Smooth muscle cell (in vitro differentiated cells): ENCODE measurements at regions not wholly inside any gene's neighbourhood (a gene's known extent, or its start where the extent isn't known, plus 50 kb on each side); places are given as distances from the start of the nearest gene placed in this dataset.

Experiments
- DNase-seq: peaks from one replicate; lab custom pipeline; 2025; ENCODE audit not compliant: unreplicated experiment; lab: John Stamatoyannopoulos, UW
- H2AFZ ChIP-seq: fragments of 200-600 bp; sonication (generic); 2 replicates; pipeline ENCODE4 v1.6.0; 2016; ENCODE audit warnings: antibody characterized with exemption, low read depth, mild to moderate bottlenecking
- H3F3A ChIP-seq: fragments of 200-600 bp; sonication (generic); 2 replicates; pipeline ENCODE4 v1.6.0; 2017; ENCODE audit warnings: antibody characterized with exemption, low read depth
- H3K27ac ChIP-seq: fragments of 200-600 bp; sonication (generic); 2 replicates; pipeline ENCODE4 v1.5.1; 2016; ENCODE audit warnings: low read depth, mild to moderate bottlenecking
- H3K27me3 ChIP-seq: fragments of 200-600 bp; sonication (generic); 2 replicates; pipeline ENCODE4 v1.6.1; 2016; ENCODE audit warnings: low read depth, mild to moderate bottlenecking
- H3K36me3 ChIP-seq: fragments of 200-600 bp; sonication (generic); 2 replicates; pipeline ENCODE4 v1.5.1; 2016; ENCODE audit warnings: low read depth
- H3K4me1 ChIP-seq: fragments of 200-600 bp; sonication (generic); 2 replicates; pipeline ENCODE4 v1.5.1; 2016; ENCODE audit warnings: low read depth
- H3K4me2 ChIP-seq: fragments of 200-600 bp; sonication (generic); 2 replicates; pipeline ENCODE4 v1.6.0; 2016; ENCODE audit warnings: mild to moderate bottlenecking
- H3K4me3 ChIP-seq: fragments of 200-600 bp; sonication (generic); 2 replicates; pipeline ENCODE4 v1.5.1; 2016; ENCODE audit warnings: mild to moderate bottlenecking
- H3K79me2 ChIP-seq: fragments of 200-600 bp; sonication (generic); 2 replicates; pipeline ENCODE4 v1.6.0; 2016; ENCODE audit warnings: low read depth, mild to moderate bottlenecking
- H3K9ac ChIP-seq: fragments of 200-600 bp; sonication (generic); 2 replicates; pipeline ENCODE4 v1.6.0; 2016; ENCODE audit warnings: low read depth
- H3K9me3 ChIP-seq: fragments of 200-600 bp; sonication (generic); replicated peaks from 2 replicates; pipeline ENCODE4 v1.5.1; 2016; ENCODE audit warnings: low read depth
- H4K20me1 ChIP-seq: fragments of 200-600 bp; sonication (generic); 2 replicates; pipeline ENCODE4 v1.6.0; 2016; ENCODE audit warnings: low read depth
- CTCF ChIP-seq: fragments of 200-600 bp; sonication (generic); IDR thresholded peaks from 2 replicates; pipeline ENCODE4 v1.5.1; 2017; ENCODE audit warnings: borderline replicate concordance, mild to moderate bottlenecking, antibody characterized with exemption; ENCODE audit not compliant: insufficient read depth, poor library complexity, severe bottlenecking
- WGBS: methylation state at CpG from one replicate; pipeline ENCODE4 v1.1.7; 2016; ENCODE audit warnings: low lambda C conversion rate; 5-methylcytosine and 5-hydroxymethylcytosine counted together

GRCh38 chr21:24179110-24179509 lies 1428.2 kb downstream of the MRPL39 start:
- WGBS, result 52% methylated on average over 1 of the region's 1 CpG
- Histone ChIP-seq H3K27me3 (no peaks in the 10 kb centered on the region), H3F3A (no peaks in the 10 kb centered on the region), H3K4me1 (no peaks in the 10 kb centered on the region), H3K9ac (no peak overlapping the region), H3K27ac (no peak overlapping the region), H3K4me2 (no peak overlapping the region), H3K36me3 (no peaks in the 10 kb centered on the region), H3K9me3 (peaks cover 3% of the 10 kb centered on the region), H3K79me2 (no peaks in the 10 kb centered on the region), H2AFZ (no peak overlapping the region), H4K20me1 (no peaks in the 10 kb centered on the region), H3K4me3 (no peak overlapping the region)
- no peak for TF ChIP-seq CTCF
- DNase-seq, result no peak

GRCh38 chr21:24175106-24175505 lies 1432.2 kb downstream of the MRPL39 start:
- Histone ChIP-seq H3K9ac (no peak overlapping the region), H3K27me3 (no peaks in the 10 kb centered on the region), H3K79me2 (no peaks in the 10 kb centered on the region), H2AFZ (no peak overlapping the region), H4K20me1 (no peaks in the 10 kb centered on the region), H3K4me1 (no peaks in the 10 kb centered on the region), H3K27ac (no peak overlapping the region), H3K9me3 (peaks cover 3% of the 10 kb centered on the region), H3K4me3 (no peak overlapping the region), H3F3A (no peaks in the 10 kb centered on the region), H3K4me2 (no peak overlapping the region), H3K36me3 (no peaks in the 10 kb centered on the region)
- DNase-seq, result no peak
- no peak for TF ChIP-seq CTCF
- 81% methylated on average over 1 of the region's 1 CpG for WGBS

GRCh38 chr21:24171736-24172135 lies 1435.5 kb downstream of the MRPL39 start:
- 68% methylated on average over 4 of the region's 4 CpGs for WGBS
- Histone ChIP-seq H3K9me3 (no peaks in the 10 kb centered on the region), H2AFZ (no peak overlapping the region)

More at GRCh38 chr21:24171736-24172135, 1435.5 kb downstream of the MRPL39 start:
- H4K20me1 ChIP-seq, result no peaks in the 10 kb centered on the region
- H3K79me2 ChIP-seq, result no peaks in the 10 kb centered on the region
- no peak overlapping the region for H3K27ac ChIP-seq
- H3K4me1 ChIP-seq, result no peaks in the 10 kb centered on the region
- no peak for DNase-seq
- TF ChIP-seq CTCF, result no peak
- no peaks in the 10 kb centered on the region for H3K27me3 ChIP-seq
- no peak overlapping the region for H3K9ac ChIP-seq
- no peak overlapping the region for H3K4me3 ChIP-seq
- no peak overlapping the region for H3K4me2 ChIP-seq
- no peaks in the 10 kb centered on the region for H3F3A ChIP-seq
- H3K36me3 ChIP-seq, result no peaks in the 10 kb centered on the region
